SK-MEL-5 (cell line): ENCODE measurements at regions not wholly inside any gene's neighbourhood (a gene's known extent, or its start where the extent isn't known, plus 50 kb on each side); places are given as distances from the start of the nearest gene placed in this dataset.

Experiments used
- DNase-seq: peaks from one replicate; pipeline ENCODE4 v3.0.0-alpha.2; 2016; ENCODE audit warnings: low read depth, low spot score
- in situ Hi-C: cut with HindIII; loops from 2 replicates; pipeline ENCODE4 v1.10.0; 2016; ENCODE audit warnings: low sequenced_read_pairs, high pct_unique_total_duplicates, low pct_unique_long_range_greater_than_20kb

GRCh38 chr12:19826980-19827550 is 387.8 kb downstream of the AEBP2 start:
- in situ Hi-C loops = no loop called here
- no peak for DNase-seq

- in situ Hi-C loops = no loop called here
- no peak for DNase-seq
Observed at GRCh38 chr12:19829100-19829853, 390.0 kb downstream of the AEBP2 start.

GRCh38 chr12:19830446-19830845 is 391.2 kb downstream of the AEBP2 start:
- in situ Hi-C loops = no loop called here
- DNase-seq = no peak

GRCh38 chr12:19833775-19834501 is 394.6 kb downstream of the AEBP2 start:
- in situ Hi-C loops = no loop called here
- no peak for DNase-seq

GRCh38 chr12:19834592-19834991 is 395.3 kb downstream of the AEBP2 start:
- in situ Hi-C loops = no loop called here
- DNase-seq = no peak

- no peak for DNase-seq
- in situ Hi-C loops = no loop called here
Observed at GRCh38 chr12:19836056-19836455, 396.8 kb downstream of the AEBP2 start.

- in situ Hi-C loops = no loop called here
- DNase-seq = no peak
Observed at GRCh38 chr12:19836456-19836855, 397.2 kb downstream of the AEBP2 start.

- no peak for DNase-seq
- in situ Hi-C loops = no loop called here
Observed at GRCh38 chr12:19837543-19837942, 398.3 kb downstream of the AEBP2 start.

GRCh38 chr12:19841451-19841850 is 402.2 kb downstream of the AEBP2 start:
- in situ Hi-C loops = no loop called here
- no peak for DNase-seq

GRCh38 chr12:19842116-19842515 is 402.8 kb downstream of the AEBP2 start:
- in situ Hi-C loops = no loop called here
- DNase-seq = no peak

- DNase-seq = no peak
- in situ Hi-C loops = no loop called here
Observed at GRCh38 chr12:19844224-19844623, 404.9 kb downstream of the AEBP2 start.

GRCh38 chr12:19846574-19846973 is 407.3 kb downstream of the AEBP2 start:
- DNase-seq = no peak
- in situ Hi-C loops = no loop called here

- in situ Hi-C loops = no loop called here
- DNase-seq = no peak
Observed at GRCh38 chr12:19847294-19848059, 408.2 kb downstream of the AEBP2 start.

- DNase-seq = no peak
- in situ Hi-C loops = no loop called here
Observed at GRCh38 chr12:19848421-19848820, 409.1 kb downstream of the AEBP2 start.

GRCh38 chr12:19849208-19849607 is 409.9 kb downstream of the AEBP2 start:
- DNase-seq = no peak
- in situ Hi-C loops = no loop called here

GRCh38 chr12:19850346-19851065 is 411.2 kb downstream of the AEBP2 start:
- no peak for DNase-seq
- in situ Hi-C loops = no loop called here

GRCh38 chr12:19852100-19852855 is 413.0 kb downstream of the AEBP2 start:
- DNase-seq = no peak
- in situ Hi-C loops = no loop called here
